OCI-LY7 (cell line): ENCODE measurements at regions not wholly inside any gene's neighbourhood (a gene's known extent, or its start where the extent isn't known, plus 50 kb on each side); places are given as distances from the start of the nearest gene placed in this dataset.

Source experiments
- BruUV-seq: library from RNA; stranded (reverse); fragments of 400-500 nt; replicated peaks from 2 replicates; lab custom pipeline; 2021; lab: Mats Ljungman, UMichigan
- CTCF ChIA-PET: fragments of 300-600 bp; sonication (Branson Sonifier 250); formaldehyde crosslinking; loops from one replicate; lab custom pipeline; 2022; ENCODE audit warnings: antibody characterized with exemption; ENCODE audit not compliant: unreplicated experiment; lab: Charles Lee
- POLR2A ChIA-PET: fragments of 300-600 bp; sonication (Branson Sonifier 250); formaldehyde crosslinking; loops from one replicate; lab custom pipeline; 2022; ENCODE audit warnings: antibody characterized with exemption; lab: Charles Lee
- DNase-seq: peaks from one replicate; pipeline ENCODE4 v3.0.0-alpha.2; 2015; ENCODE audit warnings: low spot score
- H2AFZ ChIP-seq: fragments of 200-600 bp; sonication (generic), shearing (Covaris generic); 2 replicates; pipeline ENCODE4 v1.6.1; 2014; ENCODE audit warnings: mild to moderate bottlenecking, antibody characterized with exemption, low read length, moderate library complexity
- H3K27ac ChIP-seq: fragments of 200-600 bp; sonication (generic); 2 replicates; pipeline ENCODE4 v1.5.1; 2014; ENCODE audit warnings: mixed run types, low read depth, mild to moderate bottlenecking, moderate library complexity, low read length, inconsistent platforms; ENCODE audit not compliant: poor library complexity, severe bottlenecking
- H3K36me3 ChIP-seq: fragments of 200-600 bp; sonication (generic); 2 replicates; pipeline ENCODE4 v1.6.1; 2014; ENCODE audit warnings: mild to moderate bottlenecking, antibody characterized with exemption, low read length, moderate library complexity, mixed read lengths; ENCODE audit not compliant: insufficient read depth
- H3K4me1 ChIP-seq: fragments of 200-600 bp; sonication (generic); 2 replicates; pipeline ENCODE4 v1.5.1; 2014; ENCODE audit warnings: mild to moderate bottlenecking, low read length; ENCODE audit not compliant: insufficient read depth, poor library complexity, severe bottlenecking
- H3K4me2 ChIP-seq: fragments of 200-600 bp; sonication (generic); 2 replicates; pipeline ENCODE4 v1.6.1; 2014; ENCODE audit warnings: mild to moderate bottlenecking, low read length
- H3K4me3 ChIP-seq: fragments of 200-600 bp; sonication (generic); 2 replicates; pipeline ENCODE4 v1.5.1; 2014; ENCODE audit warnings: mild to moderate bottlenecking, low read depth, low read length; ENCODE audit not compliant: poor library complexity, severe bottlenecking
- H3K79me2 ChIP-seq: fragments of 200-600 bp; sonication (generic); 2 replicates; pipeline ENCODE4 v1.6.1; 2016; ENCODE audit warnings: low read depth, mild to moderate bottlenecking, low read length, moderate library complexity, mixed read lengths; ENCODE audit not compliant: insufficient read depth
- H3K9me2 ChIP-seq: fragments of 200-600 bp; sonication (generic); 2 replicates; pipeline ENCODE4 v1.6.1; 2016; ENCODE audit warnings: mild to moderate bottlenecking, low read length, mixed read lengths; ENCODE audit not compliant: insufficient read depth
- H3K9me3 ChIP-seq: fragments of 200-600 bp; sonication (generic); 2 replicates; pipeline ENCODE4 v1.6.1; 2014; ENCODE audit warnings: mild to moderate bottlenecking, mixed run types, low read length, mixed read lengths
- H4K20me1 ChIP-seq: fragments of 200-600 bp; sonication (generic); 2 replicates; pipeline ENCODE4 v1.6.1; 2014; ENCODE audit warnings: mild to moderate bottlenecking, antibody characterized with exemption, low read length, moderate library complexity, mixed read lengths; ENCODE audit not compliant: insufficient read depth
- CTCF ChIP-seq: fragments of 200-600 bp; sonication (generic); conservative IDR thresholded peaks from 2 replicates; pipeline ENCODE4 v1.5.1; 2014; ENCODE audit warnings: mild to moderate bottlenecking, antibody characterized with exemption, low read length, moderate library complexity, mixed read lengths
- EZH2phosphoT487 ChIP-seq: fragments of 200-600 bp; sonication (generic); IDR thresholded peaks from 2 replicates; pipeline ENCODE4 v1.6.1; 2018; ENCODE audit warnings: low read depth, borderline replicate concordance, mild to moderate bottlenecking, mixed run types, antibody characterized with exemption, low read length, moderate library complexity, mixed read lengths
- intact Hi-C: fragments of 100-400 bp; cut with micrococcal nuclease; formaldehyde crosslinking; loops from one replicate; pipeline ENCODE4 v1.10.0; 2022; ENCODE audit not compliant: unreplicated experiment

DNA sequence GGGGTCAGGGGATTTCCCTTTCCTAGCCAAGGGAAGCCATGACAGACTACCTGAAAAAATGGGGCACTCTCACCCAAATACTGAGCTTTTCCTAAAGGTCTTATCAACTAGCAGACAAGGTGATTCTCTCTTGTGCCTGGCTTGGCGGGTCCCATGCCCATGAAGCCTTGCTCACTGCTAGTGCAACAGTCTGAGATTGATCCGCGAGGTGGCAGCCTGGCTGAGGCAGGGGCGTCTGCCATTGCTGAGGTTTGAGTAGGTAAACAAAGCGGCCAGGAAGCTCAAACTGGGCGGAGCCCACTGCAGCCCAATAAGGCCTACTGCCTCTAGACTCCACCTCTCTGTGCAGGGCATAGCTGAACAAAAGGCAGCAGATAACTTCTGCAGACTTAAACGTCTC lies 152.6 kb upstream of the PMFBP1 start:
- no peaks in the 10 kb centered on the region for H4K20me1 ChIP-seq
- H3K27ac ChIP-seq = no peak overlapping the region
- intact Hi-C loops = no loop called here
- BruUV-seq = no TSS peak
- H3K9me2 ChIP-seq = no peaks in the 10 kb centered on the region
- no peaks in the 10 kb centered on the region for H3K9me3 ChIP-seq
- no peaks in the 10 kb centered on the region for H3K4me1 ChIP-seq
- CTCF ChIA-PET = no interaction called here
- H3K4me2 ChIP-seq = no peak overlapping the region
- POLR2A ChIA-PET = no interaction called here
- no peak for DNase-seq
- no peak for TF ChIP-seq CTCF
- no peak for TF ChIP-seq EZH2phosphoT487
- H3K79me2 ChIP-seq = no peaks in the 10 kb centered on the region
- H3K36me3 ChIP-seq = no peaks in the 10 kb centered on the region
- H2AFZ ChIP-seq = no peak overlapping the region
- no peak overlapping the region for H3K4me3 ChIP-seq

DNA sequence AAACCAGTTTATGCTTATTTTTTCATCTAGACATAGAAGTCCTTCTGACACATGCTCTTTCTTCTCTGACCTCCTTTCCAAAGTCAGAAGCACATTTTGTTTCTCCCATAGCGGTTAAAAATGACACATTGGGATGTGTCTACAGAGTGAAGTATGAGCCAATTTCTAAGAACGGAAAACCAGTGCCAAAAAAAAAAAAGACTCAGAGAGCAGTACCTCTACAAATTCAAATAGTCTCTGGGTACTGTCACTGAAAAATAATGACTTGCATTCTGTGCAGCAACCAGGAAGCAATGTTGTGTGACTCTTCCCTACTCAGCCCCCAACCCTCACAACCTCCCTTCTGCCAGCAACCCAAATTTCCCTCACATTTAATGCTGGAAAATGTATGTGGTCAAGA lies 145.5 kb upstream of the PMFBP1 start:
- BruUV-seq = no TSS peak
- CTCF ChIA-PET = no interaction called here
- intact Hi-C loops = no loop called here

GRCh38 chr16:72313903-72314302 lies 141.9 kb upstream of the PMFBP1 start:
- Histone ChIP-seq H3K4me2 (no peak overlapping the region), H2AFZ (no peak overlapping the region), H3K4me3 (no peak overlapping the region), H3K79me2 (no peaks in the 10 kb centered on the region), H3K4me1 (no peaks in the 10 kb centered on the region), H3K36me3 (no peaks in the 10 kb centered on the region), H4K20me1 (no peaks in the 10 kb centered on the region), H3K9me2 (no peaks in the 10 kb centered on the region), H3K9me3 (no peaks in the 10 kb centered on the region), H3K27ac (no peak overlapping the region)
- CTCF ChIA-PET = no interaction called here
- intact Hi-C loops = no loop called here
- TF ChIP-seq CTCF (no peak), EZH2phosphoT487 (no peak)
- DNase-seq = no peak
- POLR2A ChIA-PET = no interaction called here
- no TSS peak for BruUV-seq

More for the DNA sequence above, 145.5 kb upstream of the PMFBP1 start:
- Histone ChIP-seq H3K79me2 (no peaks in the 10 kb centered on the region), H3K4me3 (no peak overlapping the region), H3K4me1 (no peaks in the 10 kb centered on the region), H3K9me2 (no peaks in the 10 kb centered on the region), H4K20me1 (no peaks in the 10 kb centered on the region), H3K27ac (no peak overlapping the region), H2AFZ (no peak overlapping the region), H3K9me3 (no peaks in the 10 kb centered on the region), H3K4me2 (no peak overlapping the region), H3K36me3 (no peaks in the 10 kb centered on the region)
- no peak for TF ChIP-seq CTCF
- TF ChIP-seq EZH2phosphoT487 = no peak
- POLR2A ChIA-PET = no interaction called here
- no peak for DNase-seq
